NCI-H146 (cell line): ENCODE measurements at regions not wholly inside any gene's neighbourhood (a gene's known extent, or its start where the extent isn't known, plus 50 kb on each side); places are given as distances from the start of the nearest gene placed in this dataset.

Experiments used
- DNase-seq: peaks from one replicate; lab custom pipeline; 2025; lab: John Stamatoyannopoulos, UW

- no peak for DNase-seq
Measured at GRCh38 chr12:88638388-88638787, 58.1 kb upstream of the KITLG start.

GRCh38 chr12:88634008-88634407 is 53.7 kb upstream of the KITLG start:
- no peak for DNase-seq

GRCh38 chr12:88633312-88633711 is 53.0 kb upstream of the KITLG start:
- no peak for DNase-seq

- no peak for DNase-seq
Measured at GRCh38 chr12:88630561-88630960, 50.3 kb upstream of the KITLG start.
